ENCODE measurements at regions not wholly inside any gene's neighbourhood (a gene's known extent, or its start where the extent isn't known, plus 50 kb on each side); places are given as distances from the start of the nearest gene placed in this dataset.
"Not testable (repeated sequence)": the region's sequence is repeated elsewhere in the genome, so short reads cannot be mapped to it uniquely, and the experiment has no call there.

DNA sequence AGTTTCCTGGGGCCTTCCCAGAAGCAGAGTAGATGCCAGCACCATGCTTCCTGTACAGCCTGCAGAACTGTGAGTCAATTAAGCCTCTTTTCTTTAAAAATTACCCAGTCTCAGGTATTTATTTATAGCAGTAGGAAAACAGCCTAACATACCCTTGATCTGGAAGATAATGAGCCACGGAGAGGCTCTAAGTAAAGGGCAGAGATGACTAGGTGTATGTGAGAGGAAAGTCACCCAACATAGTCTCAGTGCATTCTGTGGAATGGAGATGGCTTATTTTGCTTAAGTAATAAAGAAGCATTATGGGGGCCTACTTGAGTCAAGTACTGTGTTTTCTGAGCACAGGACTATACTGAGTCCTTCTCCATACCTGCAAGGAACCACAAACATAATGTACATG lies 199.5 kb downstream of the CPEB2 start:
- Mint-ChIP-seq H3K27ac (no peak overlapping the region), H3K4me1 (ENCODE audit: low read depth) (peaks cover 7% of the 10 kb centered on the region), H3K9me3 (peaks cover 14% of the 10 kb centered on the region), H3K4me3 (ENCODE audit: low read depth) (no peak overlapping the region), H3K27me3 (ENCODE audit: low read depth) (no peaks in the 10 kb centered on the region), H3K36me3 (ENCODE audit: low read depth) (no peaks in the 10 kb centered on the region)
- no peak for DNase-seq (ENCODE audit: low spot score)
- intact Hi-C loops (cut with micrococcal nuclease) = no loop called here

DNA sequence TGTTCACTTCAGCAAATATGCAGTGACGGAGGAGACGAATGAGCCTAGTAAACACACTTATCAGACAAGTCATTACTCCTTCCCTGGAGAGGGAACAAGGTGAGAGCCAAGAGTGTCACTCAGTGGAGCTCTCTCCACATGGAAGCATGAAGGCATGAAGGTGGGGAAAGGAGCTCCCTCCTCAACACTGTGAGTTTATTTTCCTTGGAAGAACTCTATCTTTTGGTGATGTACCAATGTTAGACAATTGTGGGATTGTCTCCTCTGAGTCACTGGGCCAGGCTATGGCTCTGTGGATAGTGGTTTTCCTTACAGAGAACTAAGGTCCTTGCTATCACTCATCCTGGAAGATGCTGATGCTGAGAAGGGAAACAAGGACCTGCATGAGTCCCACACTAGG lies 200.2 kb downstream of the CPEB2 start:
- Mint-ChIP-seq H3K27ac (no peak overlapping the region), H3K36me3 (ENCODE audit: low read depth) (no peaks in the 10 kb centered on the region), H3K4me1 (ENCODE audit: low read depth) (peaks cover 7% of the 10 kb centered on the region), H3K4me3 (ENCODE audit: low read depth) (no peak overlapping the region), H3K27me3 (ENCODE audit: low read depth) (no peaks in the 10 kb centered on the region), H3K9me3 (peaks cover 21% of the 10 kb centered on the region)
- no peak for DNase-seq (ENCODE audit: low spot score)
- intact Hi-C loops (cut with micrococcal nuclease) = no loop called here

DNA sequence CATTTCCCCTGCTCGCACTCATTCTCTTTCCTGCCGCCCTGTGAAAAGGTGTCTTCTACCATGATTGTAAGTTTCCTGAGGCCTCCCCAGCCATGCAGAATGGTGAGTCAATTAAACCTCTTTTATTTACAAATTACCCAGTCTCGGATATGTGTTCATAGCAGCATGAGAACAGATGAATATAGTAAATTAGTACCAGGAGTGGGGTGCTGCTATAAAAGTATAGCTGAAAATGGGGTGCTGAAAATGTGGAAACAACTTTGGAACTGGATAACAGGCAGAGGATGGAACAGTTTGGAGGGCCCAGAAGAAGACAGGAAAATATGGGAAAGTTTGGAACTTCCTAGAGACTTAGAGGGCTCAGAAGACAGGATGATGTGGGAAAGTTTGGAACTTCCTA lies 204.2 kb downstream of the CPEB2 start:
- H3K27ac Mint-ChIP-seq; H3K4me1 Mint-ChIP-seq (ENCODE audit: low read depth); H3K4me3 Mint-ChIP-seq (ENCODE audit: low read depth); H3K36me3 Mint-ChIP-seq (ENCODE audit: low read depth); DNase-seq (ENCODE audit: low spot score); H3K27me3 Mint-ChIP-seq (ENCODE audit: low read depth); intact Hi-C loops (cut with micrococcal nuclease): not testable (repeated sequence)
- H3K9me3 Mint-ChIP-seq = peaks cover 29% of the 10 kb centered on the region

DNA sequence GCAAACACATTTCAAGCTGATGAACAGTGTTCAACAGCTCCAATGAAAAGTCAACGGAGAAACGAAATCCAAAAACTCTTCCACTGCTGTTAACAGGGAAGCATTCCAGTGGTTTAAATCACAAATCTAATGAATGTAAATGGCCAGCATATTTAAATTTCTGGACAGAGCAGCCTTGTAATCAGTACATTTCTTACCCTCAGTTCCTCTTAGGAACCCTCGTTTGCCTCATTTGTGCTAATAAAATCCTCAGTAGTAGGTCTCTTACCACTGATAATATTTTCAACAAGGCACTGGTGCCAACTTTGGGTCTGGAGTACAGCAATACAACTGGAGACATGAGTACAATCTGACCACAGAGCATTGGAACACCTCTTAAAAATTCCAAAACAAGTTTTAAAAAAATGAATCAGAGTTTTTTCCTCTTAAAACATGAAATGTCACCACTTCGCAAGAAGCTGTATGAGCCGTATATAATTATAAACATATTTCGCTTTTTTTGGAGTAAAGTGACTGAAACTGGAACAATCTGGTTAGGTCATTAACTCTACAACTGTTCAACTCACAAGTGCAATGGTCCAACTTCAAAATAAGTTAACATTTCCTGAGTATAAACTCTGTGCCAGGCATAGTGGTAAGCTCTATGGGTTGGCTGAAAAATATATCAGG lies 211.2 kb downstream of the CPEB2 start:
- DNase-seq (ENCODE audit: low spot score) = no peak
- H3K4me1 Mint-ChIP-seq (ENCODE audit: low read depth) = no peaks in the 10 kb centered on the region
- no peak overlapping the region for H3K4me3 Mint-ChIP-seq (ENCODE audit: low read depth)
- no peak overlapping the region for H3K27ac Mint-ChIP-seq
- H3K36me3 Mint-ChIP-seq (ENCODE audit: low read depth) = no peaks in the 10 kb centered on the region
- peaks cover 5% of the 10 kb centered on the region for H3K27me3 Mint-ChIP-seq (ENCODE audit: low read depth)
- no peaks in the 10 kb centered on the region for H3K9me3 Mint-ChIP-seq
- intact Hi-C loops (cut with micrococcal nuclease) = no loop called here

DNA sequence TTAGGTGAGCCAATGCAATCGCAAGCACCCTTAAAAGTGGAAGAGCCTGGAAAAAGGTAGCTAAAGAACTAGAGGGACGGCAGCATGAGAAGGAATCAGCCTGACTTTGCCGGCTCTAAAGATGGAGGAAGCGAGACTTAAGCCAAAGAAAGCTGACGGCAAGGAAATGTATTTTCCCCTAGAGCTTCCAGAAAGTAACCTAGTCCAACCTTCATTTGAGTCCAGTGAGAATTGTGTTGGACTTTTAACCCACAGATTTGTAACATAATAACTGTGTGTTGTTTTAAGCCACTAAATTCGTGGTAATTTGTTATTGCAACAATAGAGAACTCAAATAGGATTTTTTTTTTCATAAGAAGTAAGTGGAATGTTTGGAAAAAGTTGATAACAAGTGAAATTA lies 212.7 kb upstream of the C1QTNF7 start:
- peaks cover 14% of the 10 kb centered on the region for H3K27me3 Mint-ChIP-seq (ENCODE audit: low read depth)
- intact Hi-C loops (cut with micrococcal nuclease) = no loop called here
- H3K4me1 Mint-ChIP-seq (ENCODE audit: low read depth) = no peaks in the 10 kb centered on the region
- H3K36me3 Mint-ChIP-seq (ENCODE audit: low read depth) = no peaks in the 10 kb centered on the region
- no peak for DNase-seq (ENCODE audit: low spot score)
- no peak overlapping the region for H3K4me3 Mint-ChIP-seq (ENCODE audit: low read depth)
- no peaks in the 10 kb centered on the region for H3K9me3 Mint-ChIP-seq
- H3K27ac Mint-ChIP-seq = no peak overlapping the region

DNA sequence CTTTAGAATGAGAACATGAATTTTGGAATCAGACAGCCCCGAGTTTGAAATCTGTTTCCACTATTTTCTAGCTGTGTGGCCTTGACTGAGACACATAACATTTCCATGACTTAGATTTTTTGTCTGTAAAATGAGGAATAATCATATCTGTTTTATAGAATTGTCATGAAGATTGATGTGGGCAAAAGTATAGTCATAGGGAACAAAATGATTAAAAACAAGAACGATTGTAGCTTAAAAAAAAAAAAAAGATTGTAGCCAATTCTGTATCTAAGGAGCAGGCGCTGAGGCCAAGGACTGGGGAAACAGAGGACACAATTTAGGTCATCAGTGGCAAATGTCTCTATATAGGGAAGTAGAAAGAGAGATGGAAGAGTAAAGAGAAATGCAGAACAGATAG lies 201.6 kb upstream of the C1QTNF7 start:
- no peaks in the 10 kb centered on the region for H3K36me3 Mint-ChIP-seq (ENCODE audit: low read depth)
- no peaks in the 10 kb centered on the region for H3K9me3 Mint-ChIP-seq
- H3K4me1 Mint-ChIP-seq (ENCODE audit: low read depth) = no peaks in the 10 kb centered on the region
- DNase-seq (ENCODE audit: low spot score) = no peak
- H3K27ac Mint-ChIP-seq = no peak overlapping the region
- intact Hi-C loops (cut with micrococcal nuclease) = no loop called here
- no peak overlapping the region for H3K4me3 Mint-ChIP-seq (ENCODE audit: low read depth)
- peaks cover 16% of the 10 kb centered on the region for H3K27me3 Mint-ChIP-seq (ENCODE audit: low read depth)

DNA sequence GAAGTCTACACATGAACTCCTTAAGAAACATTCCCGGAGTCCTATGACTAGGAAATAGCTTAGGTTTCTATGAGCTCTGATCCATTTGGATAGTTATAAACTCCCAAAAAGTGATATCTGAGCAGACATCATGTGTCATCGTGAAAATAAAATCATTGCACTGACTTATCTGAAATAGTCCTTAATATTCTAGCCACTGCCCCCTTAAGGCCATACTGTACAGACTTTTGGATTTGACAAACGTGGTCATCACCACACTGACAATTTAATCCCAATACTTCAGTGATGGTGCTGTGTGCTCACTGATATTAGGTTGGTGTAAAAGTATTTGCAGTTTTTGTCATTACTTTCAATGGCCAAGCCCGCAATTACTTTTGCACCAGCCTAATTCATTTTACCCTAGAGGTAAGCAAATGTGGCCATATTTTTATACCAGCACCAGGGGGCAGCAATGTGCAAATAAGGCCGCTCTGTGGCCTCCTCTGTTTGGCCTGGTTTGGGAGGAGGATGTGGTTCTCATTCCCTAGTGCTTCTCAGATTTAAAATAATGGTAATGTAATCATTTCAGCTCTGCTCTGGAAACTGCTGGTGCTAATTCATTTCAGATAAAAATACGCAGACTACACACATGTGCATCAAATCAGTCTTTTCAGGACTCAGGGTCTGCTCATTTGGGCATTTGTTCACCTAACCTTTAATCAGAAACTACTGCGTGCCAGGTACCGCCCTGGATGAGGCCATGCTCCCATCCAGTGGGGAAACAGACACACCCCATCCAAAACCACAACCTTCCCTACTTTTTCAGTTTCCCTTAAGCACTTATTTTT lies 196.4 kb upstream of the C1QTNF7 start:
- no peaks in the 10 kb centered on the region for H3K9me3 Mint-ChIP-seq
- DNase-seq (ENCODE audit: low spot score) = peak; percentile 61
- H3K27me3 Mint-ChIP-seq (ENCODE audit: low read depth) = peaks cover 2% of the 10 kb centered on the region
- intact Hi-C loops (cut with micrococcal nuclease) = loop anchor here (1.0 to 10.0 kb wide), 5 partner anchors 146 to 1577 kb away; no protein-coding TSS in a partner anchor
- peaks cover 30% of the 10 kb centered on the region for H3K4me1 Mint-ChIP-seq (ENCODE audit: low read depth)
- H3K36me3 Mint-ChIP-seq (ENCODE audit: low read depth) = no peaks in the 10 kb centered on the region
- no peak overlapping the region for H3K4me3 Mint-ChIP-seq (ENCODE audit: low read depth)
- H3K27ac Mint-ChIP-seq = no peak overlapping the region

DNA sequence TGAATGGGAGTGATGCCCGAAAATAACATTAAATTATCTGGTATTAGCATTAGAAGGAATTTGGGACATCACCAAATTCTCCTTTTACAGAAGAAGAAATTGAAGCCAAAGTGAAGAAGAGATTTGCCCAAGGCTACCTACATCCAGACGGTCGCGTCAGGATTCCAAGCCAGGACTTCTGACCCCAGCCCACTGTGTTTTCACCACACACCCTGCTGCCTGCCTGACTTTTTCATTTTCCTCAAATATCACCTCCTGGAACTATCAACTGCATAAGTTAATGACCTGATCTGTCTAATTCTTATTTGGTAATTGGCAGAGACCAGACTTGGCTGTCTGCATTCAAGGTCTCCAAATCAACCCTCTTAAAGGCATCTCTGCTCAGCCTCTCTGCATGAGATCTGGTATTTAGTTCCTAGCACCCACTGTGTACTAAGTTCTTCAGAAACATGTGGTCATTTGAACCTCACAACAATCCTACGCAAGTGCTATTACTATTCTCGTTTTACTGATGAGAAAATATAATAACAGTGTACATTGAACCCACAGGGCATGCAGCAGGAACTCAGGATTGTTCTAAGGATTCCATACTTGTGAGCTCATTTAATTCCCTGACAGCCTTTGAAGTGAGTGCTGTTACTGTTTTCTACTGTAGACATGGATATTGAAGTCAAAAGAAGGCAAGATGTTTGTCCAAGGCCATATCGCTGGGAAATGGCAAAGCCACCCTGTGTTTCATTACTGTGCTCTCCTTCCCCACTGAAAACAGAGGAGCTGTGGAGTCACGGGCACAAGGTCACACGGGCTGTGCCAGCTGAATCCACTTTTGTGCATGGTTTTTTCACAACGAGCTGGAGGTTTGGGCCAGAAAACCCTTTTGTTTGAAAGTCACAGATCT lies 195.2 kb upstream of the C1QTNF7 start:
- intact Hi-C loops (cut with micrococcal nuclease) = loop anchor here (5.0 to 10.0 kb wide), 2 partner anchors 145 to 1578 kb away; no protein-coding TSS in a partner anchor
- H3K4me1 Mint-ChIP-seq (ENCODE audit: low read depth) = peaks cover 34% of the 10 kb centered on the region
- no peaks in the 10 kb centered on the region for H3K36me3 Mint-ChIP-seq (ENCODE audit: low read depth)
- H3K9me3 Mint-ChIP-seq = no peaks in the 10 kb centered on the region
- no peak for DNase-seq (ENCODE audit: low spot score)
- peaks cover 2% of the 10 kb centered on the region for H3K27me3 Mint-ChIP-seq (ENCODE audit: low read depth)
- no peak overlapping the region for H3K27ac Mint-ChIP-seq
- H3K4me3 Mint-ChIP-seq (ENCODE audit: low read depth) = no peak overlapping the region

DNA sequence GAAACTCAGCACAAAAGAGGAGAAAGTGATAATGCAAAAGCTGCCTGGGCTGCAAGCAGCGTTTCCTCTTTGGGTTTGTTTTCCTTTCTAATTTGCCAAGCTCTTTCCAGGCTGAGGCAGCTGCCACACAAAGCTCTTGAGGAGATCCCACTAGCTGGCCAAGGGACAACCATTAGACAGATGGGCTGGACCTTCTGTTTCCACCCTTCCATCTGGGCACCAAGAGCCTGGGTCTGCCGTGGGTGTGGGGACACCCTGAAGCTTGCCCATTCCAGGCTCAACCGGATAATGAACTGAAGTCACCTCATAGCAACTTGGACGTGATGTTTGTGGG lies 194.6 kb upstream of the C1QTNF7 start:
- DNase-seq (ENCODE audit: low spot score) = no peak
- intact Hi-C loops (cut with micrococcal nuclease) = loop anchor here (5.0 to 10.0 kb wide), 2 partner anchors 144 to 1578 kb away; no protein-coding TSS in a partner anchor
- Mint-ChIP-seq H3K27me3 (ENCODE audit: low read depth) (no peaks in the 10 kb centered on the region), H3K4me1 (ENCODE audit: low read depth) (peaks cover 37% of the 10 kb centered on the region), H3K9me3 (no peaks in the 10 kb centered on the region), H3K36me3 (ENCODE audit: low read depth) (no peaks in the 10 kb centered on the region), H3K27ac (peak overlapping the region; percentile 10), H3K4me3 (ENCODE audit: low read depth) (peak overlapping the region; percentile 23)

DNA sequence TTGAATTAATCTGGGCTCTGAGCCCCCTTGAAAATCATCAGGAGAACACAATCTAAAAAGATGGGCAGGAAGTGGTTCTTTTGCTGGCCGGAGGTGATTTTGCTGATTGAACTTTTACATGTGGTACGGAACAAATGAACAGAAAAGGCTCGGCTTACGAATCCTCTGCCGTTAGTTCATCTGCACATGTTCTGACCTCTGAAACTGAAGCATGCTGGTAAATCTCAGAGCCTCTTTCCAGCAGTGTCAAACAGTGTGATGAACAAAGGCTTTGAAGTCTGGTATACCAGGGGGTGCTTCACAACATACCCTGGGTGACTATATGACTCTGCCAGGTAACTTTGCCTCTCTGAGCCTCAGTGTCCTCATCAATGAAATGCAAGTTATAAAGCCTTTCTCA lies 194.2 kb upstream of the C1QTNF7 start:
- intact Hi-C loops (cut with micrococcal nuclease) = loop anchor here (5.0 to 10.0 kb wide), 2 partner anchors 144 to 1579 kb away; no protein-coding TSS in a partner anchor
- peak overlapping the region; percentile 23 for H3K4me3 Mint-ChIP-seq (ENCODE audit: low read depth)
- H3K27ac Mint-ChIP-seq = peak overlapping the region; percentile 10
- H3K36me3 Mint-ChIP-seq (ENCODE audit: low read depth) = no peaks in the 10 kb centered on the region
- H3K4me1 Mint-ChIP-seq (ENCODE audit: low read depth) = peaks cover 41% of the 10 kb centered on the region
- no peaks in the 10 kb centered on the region for H3K27me3 Mint-ChIP-seq (ENCODE audit: low read depth)
- peak; percentile 20 for DNase-seq (ENCODE audit: low spot score)
- H3K9me3 Mint-ChIP-seq = no peaks in the 10 kb centered on the region

DNA sequence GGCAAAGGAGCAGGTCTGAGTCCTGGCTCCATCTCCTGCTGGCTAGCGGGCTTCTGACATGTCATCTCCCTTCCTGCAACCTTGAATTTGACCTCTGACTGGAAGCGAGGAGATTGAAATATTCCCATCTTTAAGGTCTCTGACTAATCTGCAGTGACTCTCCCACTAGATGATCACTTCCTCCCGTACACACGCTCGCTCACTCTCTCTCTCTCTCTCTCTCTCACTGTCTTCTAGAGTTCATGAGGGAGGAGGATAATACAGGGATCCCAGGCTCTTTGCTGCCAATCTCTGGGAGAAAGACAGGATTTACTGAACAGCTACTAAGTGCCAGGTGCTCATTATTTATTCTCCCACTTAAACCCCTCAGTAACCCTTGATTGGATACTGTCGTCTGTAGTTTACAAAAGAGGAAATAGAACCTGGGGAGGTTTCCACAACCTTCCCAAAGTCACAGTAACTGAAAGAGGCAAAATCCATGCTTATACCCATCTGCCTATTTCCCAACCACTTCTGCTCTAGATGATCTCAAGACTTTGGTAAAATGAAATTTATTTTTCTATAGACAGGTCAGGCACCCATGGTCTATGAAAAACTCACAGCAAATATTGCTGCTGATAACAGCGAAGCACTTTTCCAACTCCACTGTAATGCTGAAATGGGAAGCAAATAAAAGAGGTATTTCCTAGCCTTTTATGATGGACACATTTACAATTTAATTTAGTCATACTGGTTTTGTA lies 193.5 kb upstream of the C1QTNF7 start:
- no peak for DNase-seq (ENCODE audit: low spot score)
- Mint-ChIP-seq H3K4me1 (ENCODE audit: low read depth) (peaks cover 42% of the 10 kb centered on the region), H3K9me3 (no peaks in the 10 kb centered on the region), H3K27me3 (ENCODE audit: low read depth) (no peaks in the 10 kb centered on the region), H3K27ac (no peak overlapping the region), H3K4me3 (ENCODE audit: low read depth) (no peak overlapping the region), H3K36me3 (ENCODE audit: low read depth) (no peaks in the 10 kb centered on the region)
- intact Hi-C loops (cut with micrococcal nuclease) = loop anchor here (5.0 to 10.0 kb wide), 2 partner anchors 143 to 1579 kb away; no protein-coding TSS in a partner anchor

DNA sequence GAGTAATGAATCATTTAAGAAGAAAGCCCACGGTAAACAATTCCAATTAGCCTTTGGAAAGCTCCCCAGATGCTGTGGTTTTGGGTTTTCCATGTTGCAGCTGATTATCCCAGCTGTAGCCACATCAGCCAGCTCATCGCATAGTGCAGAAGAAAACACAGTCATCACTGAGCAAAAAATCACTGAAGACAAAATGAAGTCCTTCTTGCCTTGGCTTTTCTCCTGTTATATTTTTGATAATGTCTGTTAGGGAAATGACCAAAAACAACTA lies 193.0 kb upstream of the C1QTNF7 start:
- intact Hi-C loops (cut with micrococcal nuclease) = loop anchor here (5.0 to 10.0 kb wide), 3 partner anchors 143 to 1580 kb away; no protein-coding TSS in a partner anchor
- H3K4me1 Mint-ChIP-seq (ENCODE audit: low read depth) = peaks cover 42% of the 10 kb centered on the region
- no peak for DNase-seq (ENCODE audit: low spot score)
- H3K36me3 Mint-ChIP-seq (ENCODE audit: low read depth) = no peaks in the 10 kb centered on the region
- no peak overlapping the region for H3K4me3 Mint-ChIP-seq (ENCODE audit: low read depth)
- H3K27me3 Mint-ChIP-seq (ENCODE audit: low read depth) = no peaks in the 10 kb centered on the region
- no peak overlapping the region for H3K27ac Mint-ChIP-seq
- H3K9me3 Mint-ChIP-seq = no peaks in the 10 kb centered on the region

All from activated T-helper 2 cell treated with anti-CD3 and anti-CD28 coated beads, Interferon-gamma antibody, Interleukin-2, Interleukin-4, amounts not matched to agents 10 μg/mL and 5 μg/mL and 100 μg/mL, durations not matched to agents 14 hours and 24 hours and 36 hours (primary cell).